ENCODE measurements at regions not wholly inside any gene's neighbourhood (a gene's known extent, or its start where the extent isn't known, plus 50 kb on each side); places are given as distances from the start of the nearest gene placed in this dataset.

DNA sequence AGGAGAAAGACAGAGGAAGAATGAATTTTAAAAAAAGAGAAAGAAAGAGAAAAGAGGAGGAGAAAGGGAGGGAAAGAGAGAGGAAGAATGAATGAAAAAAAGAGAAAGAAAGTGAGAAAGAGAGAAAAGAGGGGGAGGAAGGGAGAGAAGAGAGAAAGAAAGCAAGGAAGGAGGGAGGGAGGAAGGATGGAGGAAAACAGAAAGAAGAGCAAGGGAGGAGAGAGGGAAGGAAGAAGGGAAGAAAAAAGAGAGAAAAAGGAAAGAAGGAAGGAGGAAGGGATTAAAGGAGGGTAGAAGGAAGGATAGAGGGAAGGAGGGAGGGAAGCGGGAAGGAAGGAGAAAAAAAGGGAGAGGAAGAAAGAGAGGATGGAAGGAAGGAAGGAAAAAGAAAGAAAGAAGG lies 122.3 kb upstream of the ZNF507 start:
- TF ChIP-seq, protein P1, sequence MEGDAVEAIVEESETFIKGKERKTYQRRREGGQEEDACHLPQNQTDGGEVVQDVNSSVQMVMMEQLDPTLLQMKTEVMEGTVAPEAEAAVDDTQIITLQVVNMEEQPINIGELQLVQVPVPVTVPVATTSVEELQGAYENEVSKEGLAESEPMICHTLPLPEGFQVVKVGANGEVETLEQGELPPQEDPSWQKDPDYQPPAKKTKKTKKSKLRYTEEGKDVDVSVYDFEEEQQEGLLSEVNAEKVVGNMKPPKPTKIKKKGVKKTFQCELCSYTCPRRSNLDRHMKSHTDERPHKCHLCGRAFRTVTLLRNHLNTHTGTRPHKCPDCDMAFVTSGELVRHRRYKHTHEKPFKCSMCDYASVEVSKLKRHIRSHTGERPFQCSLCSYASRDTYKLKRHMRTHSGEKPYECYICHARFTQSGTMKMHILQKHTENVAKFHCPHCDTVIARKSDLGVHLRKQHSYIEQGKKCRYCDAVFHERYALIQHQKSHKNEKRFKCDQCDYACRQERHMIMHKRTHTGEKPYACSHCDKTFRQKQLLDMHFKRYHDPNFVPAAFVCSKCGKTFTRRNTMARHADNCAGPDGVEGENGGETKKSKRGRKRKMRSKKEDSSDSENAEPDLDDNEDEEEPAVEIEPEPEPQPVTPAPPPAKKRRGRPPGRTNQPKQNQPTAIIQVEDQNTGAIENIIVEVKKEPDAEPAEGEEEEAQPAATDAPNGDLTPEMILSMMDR (conservative IDR thresholded peaks at IDR 0.05): no peak
- no peak for TF ChIP-seq ZFX (IDR thresholded peaks at IDR 0.05)

All from C4-2B (cell line).